HepG2 (cell line): ENCODE measurements at regions not wholly inside any gene's neighbourhood (a gene's known extent, or its start where the extent isn't known, plus 50 kb on each side); places are given as distances from the start of the nearest gene placed in this dataset.

Experiments
- HHEX ChIP-seq: IDR thresholded peaks from 2 replicates; pipeline ENCODE4 v1.6.1; 2016; ENCODE audit warnings: control low read depth
- KLF13 ChIP-seq: sonication (generic); formaldehyde crosslinking; IDR thresholded peaks from 2 replicates; pipeline ENCODE4 v1.4.0; 2020; ENCODE audit warnings: mild to moderate bottlenecking, missing genetic modification reagents
- MBNL3 ChIP-seq: fragments of 250-450 bp; sonication (Bioruptor Pico); conservative IDR thresholded peaks from 2 replicates; pipeline ENCODE4 v1.8.0; 2022; ENCODE audit warnings: mild to moderate bottlenecking, inconsistent platforms
- MIXL1 ChIP-seq: IDR thresholded peaks from 2 replicates; pipeline ENCODE4 v1.6.1; 2016
- NFE2L2 ChIP-seq: fragments of 150-350 bp; IDR thresholded peaks from 2 replicates; pipeline ENCODE4 v1.6.1; 2014; ENCODE audit warnings: low read length
- NFIC ChIP-seq: IDR thresholded peaks from 2 replicates; pipeline ENCODE4 v1.6.1; 2012; ENCODE audit warnings: mild to moderate bottlenecking, low read length, inconsistent platforms
- PLRG1 ChIP-seq: fragments of 450-650 bp; conservative IDR thresholded peaks from 2 replicates; pipeline ENCODE4 v1.6.1; 2016
- RCOR2 ChIP-seq: IDR thresholded peaks from 2 replicates; pipeline ENCODE4 v1.6.1; 2016; ENCODE audit warnings: missing biosample characterization, missing genetic modification reagents
- RFXANK ChIP-seq: IDR thresholded peaks from 2 replicates; pipeline ENCODE4 v1.6.1; 2016
- SATB2 ChIP-seq: sonication (generic); formaldehyde crosslinking; IDR thresholded peaks from 2 replicates; pipeline ENCODE4 v1.5.0; 2020; ENCODE audit warnings: missing genetic modification reagents
- SRSF1 ChIP-seq: fragments of 200-400 bp; formaldehyde crosslinking; optimal IDR thresholded peaks from 2 replicates; pipeline ENCODE3; 2017; ENCODE audit warnings: mild to moderate bottlenecking, low read depth, low read length, moderate library complexity
- SYNCRIP ChIP-seq: fragments of 200-400 bp; formaldehyde crosslinking; IDR thresholded peaks from 2 replicates; pipeline ENCODE4 v1.6.1; 2018; ENCODE audit warnings: mild to moderate bottlenecking, low read depth, low read length; ENCODE audit not compliant: insufficient read depth
- TSC22D2 ChIP-seq: sonication (generic); formaldehyde crosslinking; IDR thresholded peaks from 2 replicates; pipeline ENCODE4 v1.5.1; 2020; ENCODE audit warnings: missing genetic modification reagents, mild to moderate bottlenecking, borderline replicate concordance
- ZBTB21 ChIP-seq: sonication (generic); formaldehyde crosslinking; IDR thresholded peaks from 2 replicates; pipeline ENCODE4 v1.4.0; 2020; ENCODE audit warnings: missing genetic modification reagents
- ZNF205 ChIP-seq: IDR thresholded peaks from 2 replicates; pipeline ENCODE4 v1.6.1; 2018; ENCODE audit warnings: missing biosample characterization, missing genetic modification reagents
- ZNF552 ChIP-seq: sonication (generic); formaldehyde crosslinking; IDR thresholded peaks from 2 replicates; pipeline ENCODE4 v1.9.0; 2022; ENCODE audit warnings: missing genetic modification reagents, mild to moderate bottlenecking, borderline replicate concordance
- ZNF605 ChIP-seq: sonication (generic); formaldehyde crosslinking; IDR thresholded peaks from 2 replicates; pipeline ENCODE4 v1.8.0; 2022; ENCODE audit warnings: mild to moderate bottlenecking, missing genetic modification reagents
- TF ChIP-seq, protein P1 (sequence below): sonication (generic); formaldehyde crosslinking; IDR thresholded peaks from 2 replicates; pipeline ENCODE4 v1.4.0; 2020; ENCODE audit warnings: missing genetic modification reagents, low read depth, mild to moderate bottlenecking, borderline replicate concordance
- TF ChIP-seq, protein P2 (sequence below): sonication (generic); formaldehyde crosslinking; conservative IDR thresholded peaks from 2 replicates; pipeline ENCODE4 v1.8.0; 2022; ENCODE audit warnings: missing genetic modification reagents
- TF ChIP-seq, protein P3 (sequence below): IDR thresholded peaks from 2 replicates; pipeline ENCODE4 v1.6.1; 2012; ENCODE audit warnings: low read depth, low read length, improper control_type of control experiment
- TF ChIP-seq, protein P4 (sequence below): sonication (generic); formaldehyde crosslinking; IDR thresholded peaks from 2 replicates; pipeline ENCODE4 v1.8.1; 2023; ENCODE audit warnings: mild to moderate bottlenecking, missing genetic modification reagents
- TF ChIP-seq, protein P5 (sequence below): sonication (generic); formaldehyde crosslinking; IDR thresholded peaks from 2 replicates; pipeline ENCODE4 v1.4.0; 2020; ENCODE audit warnings: missing genetic modification reagents
- TF ChIP-seq, protein P6 (sequence below): sonication (generic); formaldehyde crosslinking; IDR thresholded peaks from 2 replicates; pipeline ENCODE4 v1.4.0; 2020; ENCODE audit warnings: missing genetic modification reagents
- TF ChIP-seq, protein P7 (sequence below): sonication (generic); formaldehyde crosslinking; IDR thresholded peaks from 2 replicates; pipeline ENCODE4 v1.8.1; 2022; ENCODE audit warnings: mild to moderate bottlenecking, missing genetic modification reagents

DNA sequence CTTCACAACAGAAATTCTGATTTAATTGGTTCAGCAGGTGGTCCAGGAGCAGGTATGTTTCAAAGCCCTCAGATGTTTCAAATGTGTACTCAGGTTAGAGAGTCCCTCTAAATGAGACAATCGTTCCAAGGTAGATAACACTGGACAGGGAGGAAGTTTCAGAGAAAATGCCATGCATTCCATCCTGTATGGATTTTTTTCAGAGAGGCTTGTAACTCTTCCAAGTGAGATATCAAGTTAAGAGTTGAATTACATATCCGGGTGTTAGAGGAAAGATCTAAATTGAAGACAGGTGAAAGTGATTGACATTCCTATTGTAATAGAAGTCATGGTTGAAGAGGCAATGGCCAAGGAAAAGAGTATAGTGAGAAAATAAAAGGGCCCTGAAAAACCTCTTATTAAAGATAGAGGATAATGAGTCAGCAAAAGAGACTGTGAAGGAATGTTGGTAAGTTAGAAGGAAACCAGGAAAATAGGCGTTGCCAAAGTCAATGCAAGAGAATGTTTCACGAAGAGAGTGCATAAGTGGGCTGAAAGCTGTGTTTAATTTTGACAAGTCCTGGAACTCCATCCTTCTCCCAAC lies 105.8 kb downstream of the BMP4 start (continued):
- TF ChIP-seq, protein P1, sequence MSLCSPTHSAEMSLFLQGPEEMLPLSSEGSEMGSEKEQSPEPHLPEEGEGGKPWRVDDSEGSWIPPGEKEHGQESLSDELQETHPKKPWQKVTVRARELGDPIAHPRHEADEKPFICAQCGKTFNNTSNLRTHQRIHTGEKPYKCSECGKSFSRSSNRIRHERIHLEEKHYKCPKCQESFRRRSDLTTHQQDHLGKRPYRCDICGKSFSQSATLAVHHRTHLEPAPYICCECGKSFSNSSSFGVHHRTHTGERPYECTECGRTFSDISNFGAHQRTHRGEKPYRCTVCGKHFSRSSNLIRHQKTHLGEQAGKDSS (CRISPR knock-in tag), result no peak
- TF ChIP-seq ZNF205, result no peak
- peak; percentile 84; the same call in 1 of the 2 replicates for TF ChIP-seq RCOR2 (CRISPR knock-in tag)
- TF ChIP-seq, protein P2, sequence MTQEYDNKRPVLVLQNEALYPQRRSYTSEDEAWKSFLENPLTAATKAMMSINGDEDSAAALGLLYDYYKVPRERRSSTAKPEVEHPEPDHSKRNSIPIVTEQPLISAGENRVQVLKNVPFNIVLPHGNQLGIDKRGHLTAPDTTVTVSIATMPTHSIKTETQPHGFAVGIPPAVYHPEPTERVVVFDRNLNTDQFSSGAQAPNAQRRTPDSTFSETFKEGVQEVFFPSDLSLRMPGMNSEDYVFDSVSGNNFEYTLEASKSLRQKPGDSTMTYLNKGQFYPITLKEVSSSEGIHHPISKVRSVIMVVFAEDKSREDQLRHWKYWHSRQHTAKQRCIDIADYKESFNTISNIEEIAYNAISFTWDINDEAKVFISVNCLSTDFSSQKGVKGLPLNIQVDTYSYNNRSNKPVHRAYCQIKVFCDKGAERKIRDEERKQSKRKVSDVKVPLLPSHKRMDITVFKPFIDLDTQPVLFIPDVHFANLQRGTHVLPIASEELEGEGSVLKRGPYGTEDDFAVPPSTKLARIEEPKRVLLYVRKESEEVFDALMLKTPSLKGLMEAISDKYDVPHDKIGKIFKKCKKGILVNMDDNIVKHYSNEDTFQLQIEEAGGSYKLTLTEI (CRISPR knock-in tag), result no peak
- no peak for TF ChIP-seq ZNF552 (CRISPR knock-in tag)
- no peak for TF ChIP-seq KLF13 (CRISPR knock-in tag)
- TF ChIP-seq RFXANK, result no peak
- TF ChIP-seq TSC22D2 (CRISPR knock-in tag), result no peak
- peak; percentile 68; the same call in 1 of the 2 replicates for TF ChIP-seq NFIC
- no peak for TF ChIP-seq SYNCRIP
- TF ChIP-seq ZBTB21, result no peak
- TF ChIP-seq, protein P3, sequence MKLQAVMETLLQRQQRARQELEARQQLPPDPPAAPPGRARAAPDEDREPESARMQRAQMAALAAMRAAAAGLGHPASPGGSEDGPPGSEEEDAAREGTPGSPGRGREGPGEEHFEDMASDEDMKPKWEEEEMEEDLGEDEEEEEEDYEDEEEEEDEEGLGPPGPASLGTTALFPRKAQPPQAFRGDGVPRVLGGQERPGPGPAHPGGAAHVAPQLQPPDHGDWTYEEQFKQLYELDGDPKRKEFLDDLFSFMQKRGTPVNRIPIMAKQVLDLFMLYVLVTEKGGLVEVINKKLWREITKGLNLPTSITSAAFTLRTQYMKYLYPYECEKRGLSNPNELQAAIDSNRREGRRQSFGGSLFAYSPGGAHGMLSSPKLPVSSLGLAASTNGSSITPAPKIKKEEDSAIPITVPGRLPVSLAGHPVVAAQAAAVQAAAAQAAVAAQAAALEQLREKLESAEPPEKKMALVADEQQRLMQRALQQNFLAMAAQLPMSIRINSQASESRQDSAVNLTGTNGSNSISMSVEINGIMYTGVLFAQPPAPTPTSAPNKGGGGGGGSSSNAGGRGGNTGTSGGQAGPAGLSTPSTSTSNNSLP, result peak; percentile 9; the same call in 1 of the 2 replicates
- TF ChIP-seq, protein P4, sequence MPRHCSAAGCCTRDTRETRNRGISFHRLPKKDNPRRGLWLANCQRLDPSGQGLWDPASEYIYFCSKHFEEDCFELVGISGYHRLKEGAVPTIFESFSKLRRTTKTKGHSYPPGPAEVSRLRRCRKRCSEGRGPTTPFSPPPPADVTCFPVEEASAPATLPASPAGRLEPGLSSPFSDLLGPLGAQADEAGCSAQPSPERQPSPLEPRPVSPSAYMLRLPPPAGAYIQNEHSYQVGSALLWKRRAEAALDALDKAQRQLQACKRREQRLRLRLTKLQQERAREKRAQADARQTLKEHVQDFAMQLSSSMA (CRISPR knock-in tag), result no peak
- TF ChIP-seq ZNF605 (CRISPR knock-in tag), result no peak
- TF ChIP-seq, protein P5, sequence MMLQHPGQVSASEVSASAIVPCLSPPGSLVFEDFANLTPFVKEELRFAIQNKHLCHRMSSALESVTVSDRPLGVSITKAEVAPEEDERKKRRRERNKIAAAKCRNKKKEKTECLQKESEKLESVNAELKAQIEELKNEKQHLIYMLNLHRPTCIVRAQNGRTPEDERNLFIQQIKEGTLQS (CRISPR knock-in tag), result peak; percentile 81
- no peak for TF ChIP-seq PLRG1
- TF ChIP-seq, protein P6, sequence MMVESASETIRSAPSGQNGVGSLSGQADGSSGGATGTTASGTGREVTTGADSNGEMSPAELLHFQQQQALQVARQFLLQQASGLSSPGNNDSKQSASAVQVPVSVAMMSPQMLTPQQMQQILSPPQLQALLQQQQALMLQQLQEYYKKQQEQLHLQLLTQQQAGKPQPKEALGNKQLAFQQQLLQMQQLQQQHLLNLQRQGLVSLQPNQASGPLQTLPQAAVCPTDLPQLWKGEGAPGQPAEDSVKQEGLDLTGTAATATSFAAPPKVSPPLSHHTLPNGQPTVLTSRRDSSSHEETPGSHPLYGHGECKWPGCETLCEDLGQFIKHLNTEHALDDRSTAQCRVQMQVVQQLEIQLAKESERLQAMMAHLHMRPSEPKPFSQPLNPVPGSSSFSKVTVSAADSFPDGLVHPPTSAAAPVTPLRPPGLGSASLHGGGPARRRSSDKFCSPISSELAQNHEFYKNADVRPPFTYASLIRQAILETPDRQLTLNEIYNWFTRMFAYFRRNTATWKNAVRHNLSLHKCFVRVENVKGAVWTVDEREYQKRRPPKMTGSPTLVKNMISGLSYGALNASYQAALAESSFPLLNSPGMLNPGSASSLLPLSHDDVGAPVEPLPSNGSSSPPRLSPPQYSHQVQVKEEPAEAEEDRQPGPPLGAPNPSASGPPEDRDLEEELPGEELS (CRISPR knock-in tag), result peak; percentile 69
- no peak for TF ChIP-seq MBNL3 (CRISPR knock-in tag)
- TF ChIP-seq, protein P7, sequence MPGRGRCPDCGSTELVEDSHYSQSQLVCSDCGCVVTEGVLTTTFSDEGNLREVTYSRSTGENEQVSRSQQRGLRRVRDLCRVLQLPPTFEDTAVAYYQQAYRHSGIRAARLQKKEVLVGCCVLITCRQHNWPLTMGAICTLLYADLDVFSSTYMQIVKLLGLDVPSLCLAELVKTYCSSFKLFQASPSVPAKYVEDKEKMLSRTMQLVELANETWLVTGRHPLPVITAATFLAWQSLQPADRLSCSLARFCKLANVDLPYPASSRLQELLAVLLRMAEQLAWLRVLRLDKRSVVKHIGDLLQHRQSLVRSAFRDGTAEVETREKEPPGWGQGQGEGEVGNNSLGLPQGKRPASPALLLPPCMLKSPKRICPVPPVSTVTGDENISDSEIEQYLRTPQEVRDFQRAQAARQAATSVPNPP (CRISPR knock-in tag), result no peak
- TF ChIP-seq SATB2 (CRISPR knock-in tag), result no peak
- no peak for TF ChIP-seq SRSF1
- peak; percentile 81 for TF ChIP-seq NFE2L2
- TF ChIP-seq MIXL1, result 0 out of 2 replicates have a peak, but pooled peaks have one; percentile 53
- TF ChIP-seq HHEX (CRISPR knock-in tag), result no peak
